Sigmoid colon (tissue), 4 donors: ENCODE measurements at regions not wholly inside any gene's neighbourhood (a gene's known extent, or its start where the extent isn't known, plus 50 kb on each side); places are given as distances from the start of the nearest gene placed in this dataset.

Experiments used
- CTCF ChIP-seq, 4 experiments: fragments of 450-650 bp in 3 of 4; fragments of 200-600 bp in 1 of 4; IDR thresholded peaks; one replicate each; pipeline ENCODE4 v1.5.1; 2016 to 2019; ENCODE audit warnings: antibody characterized with exemption in 4 of 4, mild to moderate bottlenecking in 3 of 4, moderate library complexity in 2 of 4
- EP300 ChIP-seq, 4 donors: sonication (generic); formaldehyde crosslinking; IDR thresholded peaks; one replicate each; pipeline ENCODE4 v1.6.1; 2017; ENCODE audit warnings: antibody characterized with exemption in 4 of 4
- POLR2A ChIP-seq, 2 donors: fragments of 450-650 bp; IDR thresholded peaks; one replicate each; pipeline ENCODE4 v1.6.1; 2016; ENCODE audit warnings: antibody characterized with exemption in 2 of 2, mild to moderate bottlenecking in 2 of 2, moderate library complexity in 2 of 2
- POLR2AphosphoS5 ChIP-seq, 4 donors: sonication (generic); formaldehyde crosslinking; IDR thresholded peaks; one replicate each; pipeline ENCODE4 v1.6.1; 2017; ENCODE audit warnings: antibody characterized with exemption in 4 of 4

GRCh38 chr3:128561504-128561903, 68.5 kb upstream of the GATA2 start:
- no peak for TF ChIP-seq CTCF (IDR thresholded peaks at IDR 0.05)
- TF ChIP-seq POLR2A (IDR thresholded peaks at IDR 0.05) = no peak
- TF ChIP-seq EP300 (IDR thresholded peaks at IDR 0.05) = no peak
- no peak for TF ChIP-seq POLR2AphosphoS5 (IDR thresholded peaks at IDR 0.05)
